Mammary epithelial cell (primary cell): ENCODE measurements at regions not wholly inside any gene's neighbourhood (a gene's known extent, or its start where the extent isn't known, plus 50 kb on each side); places are given as distances from the start of the nearest gene placed in this dataset.

ENCODE experiments used
- EZH2 ChIP-seq: IDR thresholded peaks from 2 replicates; pipeline ENCODE4 v1.6.1; 2012; ENCODE audit warnings: low read length, inconsistent platforms, borderline replicate concordance
- TF ChIP-seq, protein P1 (sequence below), 2 donors: IDR thresholded peaks in 1 of 2; conservative IDR thresholded peaks in 1 of 2; 2 replicates each; pipeline ENCODE4 v1.5.1; 2011 to 2012; ENCODE audit warnings: inconsistent platforms in 2 of 2, low read length in 2 of 2, mild to moderate bottlenecking in 2 of 2, control low read depth in 1 of 2, low read depth in 1 of 2; ENCODE audit not compliant: insufficient read depth in 1 of 2; ENCODE audit errors: extremely low read depth in 1 of 2

DNA sequence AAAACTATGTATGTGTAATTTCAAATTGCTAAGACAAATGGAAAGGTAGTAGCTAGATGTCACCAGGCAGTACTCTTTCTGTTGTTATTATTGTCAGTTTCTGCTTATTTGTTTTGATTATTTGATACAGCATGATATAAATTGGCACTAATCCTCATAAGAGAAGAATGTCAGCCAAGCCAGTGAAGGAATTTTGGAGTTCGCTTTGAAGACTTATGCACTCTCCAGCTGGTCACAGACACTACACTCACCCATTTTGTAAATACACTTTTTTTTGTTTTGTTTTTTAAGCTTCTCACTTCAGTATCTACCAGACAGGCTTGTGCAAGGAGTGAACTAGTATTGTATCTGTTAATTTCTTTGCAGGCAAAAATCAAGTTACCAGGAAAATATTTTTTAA is 180.2 kb upstream of the TTC14 start:
- TF ChIP-seq, protein P1, sequence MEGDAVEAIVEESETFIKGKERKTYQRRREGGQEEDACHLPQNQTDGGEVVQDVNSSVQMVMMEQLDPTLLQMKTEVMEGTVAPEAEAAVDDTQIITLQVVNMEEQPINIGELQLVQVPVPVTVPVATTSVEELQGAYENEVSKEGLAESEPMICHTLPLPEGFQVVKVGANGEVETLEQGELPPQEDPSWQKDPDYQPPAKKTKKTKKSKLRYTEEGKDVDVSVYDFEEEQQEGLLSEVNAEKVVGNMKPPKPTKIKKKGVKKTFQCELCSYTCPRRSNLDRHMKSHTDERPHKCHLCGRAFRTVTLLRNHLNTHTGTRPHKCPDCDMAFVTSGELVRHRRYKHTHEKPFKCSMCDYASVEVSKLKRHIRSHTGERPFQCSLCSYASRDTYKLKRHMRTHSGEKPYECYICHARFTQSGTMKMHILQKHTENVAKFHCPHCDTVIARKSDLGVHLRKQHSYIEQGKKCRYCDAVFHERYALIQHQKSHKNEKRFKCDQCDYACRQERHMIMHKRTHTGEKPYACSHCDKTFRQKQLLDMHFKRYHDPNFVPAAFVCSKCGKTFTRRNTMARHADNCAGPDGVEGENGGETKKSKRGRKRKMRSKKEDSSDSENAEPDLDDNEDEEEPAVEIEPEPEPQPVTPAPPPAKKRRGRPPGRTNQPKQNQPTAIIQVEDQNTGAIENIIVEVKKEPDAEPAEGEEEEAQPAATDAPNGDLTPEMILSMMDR (conservative IDR thresholded peaks at IDR 0.05 in 1 of 2, IDR thresholded peaks at IDR 0.05 in 1 of 2; ENCODE audit: extremely low read depth in 1 of 2, insufficient read depth in 1 of 2, low read depth in 1 of 2, low read length in 2 of 2) = no peak
- TF ChIP-seq EZH2 = no peak
